ENCODE measurements at regions not wholly inside any gene's neighbourhood (a gene's known extent, or its start where the extent isn't known, plus 50 kb on each side); places are given as distances from the start of the nearest gene placed in this dataset.

DNA sequence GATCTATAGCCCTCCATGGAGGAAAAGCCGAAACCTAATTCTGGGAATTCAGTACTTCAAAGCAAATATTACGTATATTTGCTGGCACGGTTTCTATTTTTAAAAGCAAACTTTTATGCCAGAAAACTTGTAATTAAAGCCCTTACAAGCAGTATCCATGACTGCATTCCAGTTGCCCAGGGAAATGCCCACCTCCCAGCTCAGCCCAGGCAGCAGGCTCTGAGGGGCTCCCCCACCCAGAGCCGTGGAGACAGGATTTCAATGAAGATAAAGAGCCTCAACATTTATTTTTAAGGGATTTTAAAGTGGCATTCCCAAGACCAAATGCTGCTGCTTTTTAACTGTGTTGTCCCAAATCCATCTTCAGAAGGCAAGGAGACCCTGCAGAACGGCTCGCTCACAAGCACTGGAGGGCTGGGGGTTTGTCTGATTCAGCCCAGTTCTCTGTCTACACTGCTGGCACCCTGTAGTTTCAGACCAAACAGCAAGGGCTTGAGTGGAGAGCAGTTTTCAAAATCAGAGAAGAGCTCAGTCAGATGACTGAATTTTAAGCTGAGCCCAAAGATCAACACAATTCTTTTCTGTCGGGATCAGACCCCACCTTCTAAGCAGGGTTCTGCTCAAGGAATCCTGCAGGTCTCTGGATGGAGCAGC, 105.1 kb downstream of the KCNF1 start:
- no peak for DNase-seq (ENCODE audit: low read depth)

DNA sequence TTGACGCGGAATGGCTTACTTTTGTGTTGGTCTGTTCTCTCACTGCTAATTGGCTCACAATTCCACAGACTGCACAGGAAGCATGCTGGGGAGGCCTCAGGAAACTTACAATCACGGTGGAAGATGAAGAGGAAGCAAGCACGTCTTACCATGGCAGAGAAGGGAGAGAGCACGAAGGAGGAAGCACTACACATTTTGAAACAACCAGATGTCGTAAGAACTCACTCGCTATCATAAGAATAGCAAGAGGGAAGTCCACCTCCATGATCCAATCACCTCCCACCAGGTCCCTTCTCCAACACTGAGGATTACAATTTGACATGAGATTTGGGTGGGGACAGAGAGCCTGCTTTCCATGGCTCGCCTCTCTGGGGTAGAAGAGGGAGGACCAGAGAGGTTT, 106.2 kb downstream of the KCNF1 start:
- no peak for DNase-seq (ENCODE audit: low read depth)

DNA sequence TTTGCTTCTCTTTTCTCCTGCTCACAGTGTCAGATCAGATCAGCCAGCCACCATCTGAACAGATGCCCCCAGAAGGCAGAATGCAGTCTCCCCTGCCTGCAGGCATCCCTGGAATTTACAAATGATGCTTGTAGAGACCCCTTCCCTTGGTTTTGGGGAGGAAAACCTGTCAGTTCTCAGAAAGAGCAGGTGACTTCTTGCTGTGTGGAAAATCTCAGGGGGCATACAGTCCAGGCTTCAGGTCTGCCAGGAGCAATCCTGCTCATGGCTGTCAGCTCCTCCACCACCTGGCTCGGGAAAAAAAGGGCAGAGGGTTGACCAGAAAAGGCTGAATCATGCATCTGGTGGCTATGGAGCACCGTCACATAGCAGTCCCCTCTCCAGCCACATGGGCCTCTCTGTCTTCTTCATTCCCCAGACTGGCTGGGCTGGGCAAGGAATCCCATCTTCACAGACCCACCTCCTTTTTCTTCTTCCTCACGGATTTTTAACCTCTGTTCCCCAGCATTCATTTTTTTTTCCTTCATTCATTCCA, 107.0 kb downstream of the KCNF1 start:
- DNase-seq (ENCODE audit: low read depth), result no peak

DNA sequence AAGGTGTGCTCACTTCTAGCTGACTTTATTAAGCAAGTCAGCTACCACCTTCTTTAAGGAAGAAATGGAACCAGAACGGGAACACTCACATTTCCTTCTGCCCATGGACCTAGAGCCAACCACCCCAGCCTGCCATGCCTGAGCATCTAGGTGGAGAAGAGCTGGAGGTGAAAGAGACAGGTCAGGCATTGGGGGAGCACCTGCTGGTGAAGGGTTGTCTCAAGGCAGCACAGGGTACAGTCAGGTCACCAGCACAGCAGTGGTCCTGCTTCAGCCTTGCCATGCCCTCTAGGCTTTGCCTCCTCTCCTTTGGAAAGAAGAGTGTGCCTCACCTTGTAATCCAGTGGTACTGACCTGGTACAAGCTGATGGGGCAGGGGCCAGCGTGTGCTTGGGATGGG, 107.9 kb downstream of the KCNF1 start:
- DNase-seq (ENCODE audit: low read depth), result no peak

DNA sequence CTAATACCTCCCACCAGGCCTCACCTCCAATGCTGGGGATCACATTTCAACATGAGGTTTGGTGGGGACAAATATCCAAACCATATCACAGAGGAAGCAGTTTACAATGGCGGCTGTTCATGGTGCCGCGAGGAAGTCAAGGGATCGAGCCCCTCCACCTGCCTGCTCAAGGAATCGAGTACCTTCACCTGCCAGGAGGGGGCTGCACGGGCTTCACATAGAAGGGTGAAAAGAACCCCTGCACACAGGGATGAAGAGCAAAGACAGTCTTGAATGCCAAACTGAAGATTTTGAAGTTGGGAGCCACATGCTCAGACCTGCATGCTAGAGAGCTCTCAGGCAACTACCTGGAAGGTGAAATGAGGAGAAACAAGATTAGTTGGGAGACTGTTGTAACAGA, 110.3 kb downstream of the KCNF1 start:
- no peak for DNase-seq (ENCODE audit: low read depth)

DNA sequence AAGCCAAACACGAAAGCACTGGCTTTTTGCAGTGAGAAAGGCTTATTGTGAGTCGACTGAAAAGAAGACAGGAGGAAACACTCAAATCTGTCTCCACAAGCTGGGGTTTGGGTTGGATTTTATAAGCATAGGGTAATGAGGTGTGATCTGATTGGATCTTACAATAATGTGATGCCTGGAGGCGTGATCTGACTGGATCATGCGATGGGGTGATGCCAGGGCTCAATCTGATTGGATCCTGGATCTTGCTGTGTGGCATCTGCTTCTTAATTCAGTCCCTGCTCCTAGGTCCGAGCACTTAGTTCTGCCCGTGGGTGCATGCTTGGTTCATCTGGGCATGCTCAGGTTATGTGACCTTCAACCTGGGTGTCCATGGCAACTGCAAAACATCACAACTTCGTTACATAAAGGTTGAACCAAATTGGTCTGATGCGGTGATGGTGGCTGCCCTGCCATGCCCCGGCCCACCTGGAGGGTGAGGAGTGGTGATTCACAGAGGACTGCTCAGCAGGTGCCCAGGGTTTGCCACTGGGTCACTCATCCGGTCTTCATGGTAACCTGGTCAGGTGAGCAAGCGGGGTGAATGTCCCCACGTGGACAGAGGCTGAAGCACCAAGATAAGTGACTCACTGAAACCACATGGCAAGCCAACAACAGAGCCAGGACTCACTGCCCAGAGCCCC, 111.0 kb downstream of the KCNF1 start:
- DNase-seq (ENCODE audit: low read depth), result no peak

DNA sequence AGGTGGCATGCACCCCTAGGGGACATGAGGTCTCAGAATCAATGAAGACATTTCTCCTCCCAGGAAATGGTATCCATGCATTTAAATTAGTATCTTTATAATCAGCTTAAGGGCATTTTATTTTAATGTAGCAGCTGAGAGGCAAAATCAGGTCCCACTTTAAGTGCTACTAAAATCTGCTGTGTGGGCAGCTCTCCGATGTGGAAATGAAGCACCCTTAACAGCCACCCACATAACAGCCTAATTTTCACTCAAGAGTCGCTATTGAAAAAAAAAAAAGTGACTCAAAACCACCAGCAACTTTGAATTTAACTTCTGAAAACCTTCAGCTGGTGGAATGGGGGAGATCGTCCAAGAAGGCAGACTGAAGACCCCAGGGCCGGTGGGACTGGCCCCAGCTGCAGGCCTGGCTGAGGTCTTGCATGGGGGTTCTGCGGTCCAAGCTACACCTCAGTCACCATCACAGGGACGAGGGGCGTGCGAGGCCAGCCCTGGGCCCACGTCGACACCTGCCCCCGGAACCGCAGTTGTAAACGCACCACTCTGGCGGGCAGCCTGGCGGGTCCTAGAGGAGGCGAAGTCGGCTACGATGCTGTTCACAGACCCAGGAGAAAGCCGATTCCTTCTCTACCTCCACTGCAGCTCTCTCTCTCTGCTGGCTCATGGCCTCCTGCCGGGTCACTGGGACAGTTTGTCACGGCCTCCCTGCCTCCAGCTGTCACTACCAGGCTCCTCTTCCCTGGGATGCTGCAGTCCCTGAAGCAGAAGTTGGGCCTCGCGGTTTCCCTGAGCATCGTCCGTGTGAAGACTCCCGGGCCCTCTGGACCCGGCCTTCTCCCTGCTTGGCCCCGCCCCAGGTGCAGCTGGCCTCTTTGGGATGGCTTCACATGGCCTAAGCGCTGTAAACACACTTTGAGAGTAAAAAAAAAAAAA, 111.9 kb downstream of the KCNF1 start:
- no peak for DNase-seq (ENCODE audit: low read depth)

DNA sequence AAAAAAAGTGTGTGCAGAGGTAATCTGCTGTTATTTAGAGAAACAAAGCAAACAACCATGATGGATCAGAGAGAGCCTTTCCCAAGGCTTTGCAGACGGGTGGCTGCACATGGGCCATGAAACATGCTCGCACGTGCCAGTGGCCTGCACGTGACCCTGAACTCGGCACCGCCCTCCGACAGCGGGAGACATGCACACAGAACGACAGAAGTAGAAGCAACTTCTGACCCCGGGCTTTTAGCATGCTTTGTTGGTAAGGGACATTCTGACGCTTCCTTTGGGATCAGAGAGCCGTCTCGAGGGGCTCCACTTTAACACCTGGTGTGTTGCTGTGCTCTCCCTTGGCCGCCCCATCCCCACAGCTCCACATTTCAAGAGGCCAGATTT, 112.5 kb downstream of the KCNF1 start:
- no peak for DNase-seq (ENCODE audit: low read depth)

DNA sequence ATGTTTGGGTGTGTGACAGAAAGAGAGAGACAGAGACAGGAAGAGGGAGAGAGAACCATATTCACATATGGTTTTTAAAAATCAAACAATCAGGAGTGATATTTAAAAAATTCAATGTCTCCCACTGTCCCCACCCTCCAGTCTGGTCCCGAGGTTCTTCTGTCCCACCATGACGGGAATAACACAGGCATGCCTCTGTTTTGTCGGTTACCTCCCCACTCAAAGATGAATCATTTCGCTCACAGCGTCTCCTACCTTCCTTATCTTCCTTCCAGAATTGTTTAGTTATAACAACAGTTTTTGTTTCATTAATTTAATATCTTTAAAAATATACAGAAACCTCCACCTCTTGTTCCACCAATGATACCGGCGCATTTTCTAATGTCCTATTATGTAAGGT, 113.0 kb downstream of the KCNF1 start:
- no peak for DNase-seq (ENCODE audit: low read depth)

DNA sequence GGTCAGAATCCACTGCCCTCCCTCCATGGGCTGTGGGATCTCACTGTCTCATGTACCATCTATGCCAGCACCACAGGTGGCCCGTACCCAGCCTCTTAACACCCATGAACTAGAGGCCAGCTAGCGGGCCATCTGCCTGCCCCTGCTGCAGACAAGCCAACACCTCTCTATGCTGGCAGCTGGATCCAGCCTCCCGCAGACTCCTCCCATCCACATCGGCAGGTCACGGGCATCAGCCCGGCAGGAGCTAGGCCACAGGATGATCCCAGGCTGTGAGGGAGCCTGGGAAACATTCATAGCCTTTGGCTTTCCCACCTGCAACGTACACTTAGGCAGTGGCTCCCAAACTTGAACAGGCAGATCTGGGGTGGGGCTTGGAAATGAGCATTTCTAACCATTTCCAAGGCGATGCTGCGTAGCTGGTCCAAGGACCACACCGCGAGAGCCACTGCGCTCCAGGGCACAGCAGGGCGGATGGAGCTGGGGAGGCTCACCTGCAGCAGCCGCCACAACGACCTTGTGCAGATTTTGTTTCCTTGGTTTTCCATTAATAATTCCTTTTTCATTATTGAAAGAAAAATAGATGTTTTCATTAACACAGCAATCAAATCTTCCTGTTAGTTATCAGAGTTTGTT, 114.7 kb downstream of the KCNF1 start:
- no peak for DNase-seq (ENCODE audit: low read depth)

DNA sequence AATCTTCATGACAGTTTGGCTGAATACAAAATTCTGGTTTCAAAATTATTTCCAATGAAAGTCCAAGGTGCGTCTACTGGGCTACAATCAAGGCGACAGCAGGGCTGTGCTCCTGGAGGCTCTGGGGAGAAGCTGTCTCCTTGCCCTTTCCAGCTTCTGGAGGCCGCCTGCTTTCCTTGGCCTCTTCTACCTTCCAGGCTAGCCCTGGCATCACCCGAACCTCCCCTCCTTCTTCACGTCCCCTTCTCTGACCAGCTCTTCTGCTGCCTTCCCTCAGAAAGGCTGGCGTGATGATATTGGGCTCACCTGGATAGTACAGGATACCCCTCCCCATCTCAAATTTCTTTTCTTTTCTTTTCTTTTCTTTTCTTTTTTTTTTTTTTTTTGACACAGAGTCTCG, 115.5 kb downstream of the KCNF1 start:
- DNase-seq (ENCODE audit: low read depth), result no peak

DNA sequence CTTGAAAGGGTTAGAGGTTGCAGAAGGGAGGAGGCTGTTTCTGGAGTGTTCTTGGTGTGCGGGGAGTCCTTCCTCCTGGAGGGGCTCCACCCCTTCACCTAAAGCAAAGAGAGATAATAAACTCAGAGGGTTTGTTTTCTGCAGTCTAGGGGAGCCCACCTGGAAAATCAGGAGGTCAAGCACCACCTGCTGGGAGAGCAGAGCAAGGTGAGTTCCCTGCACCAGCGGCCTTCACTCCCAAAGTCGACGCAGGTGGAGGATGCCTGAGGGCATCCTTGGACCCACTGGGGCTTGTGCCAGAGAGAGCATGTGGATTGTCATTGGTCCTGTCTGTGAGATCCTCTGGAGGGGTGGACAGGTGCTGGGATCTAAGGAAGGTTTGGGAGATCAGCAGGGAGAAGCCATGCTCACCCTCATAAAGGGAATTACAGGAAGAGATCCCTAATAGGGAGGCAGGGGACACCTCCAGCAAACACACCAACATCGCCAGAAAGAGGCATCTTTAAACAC, 116.7 kb downstream of the KCNF1 start:
- no peak for DNase-seq (ENCODE audit: low read depth)

DNA sequence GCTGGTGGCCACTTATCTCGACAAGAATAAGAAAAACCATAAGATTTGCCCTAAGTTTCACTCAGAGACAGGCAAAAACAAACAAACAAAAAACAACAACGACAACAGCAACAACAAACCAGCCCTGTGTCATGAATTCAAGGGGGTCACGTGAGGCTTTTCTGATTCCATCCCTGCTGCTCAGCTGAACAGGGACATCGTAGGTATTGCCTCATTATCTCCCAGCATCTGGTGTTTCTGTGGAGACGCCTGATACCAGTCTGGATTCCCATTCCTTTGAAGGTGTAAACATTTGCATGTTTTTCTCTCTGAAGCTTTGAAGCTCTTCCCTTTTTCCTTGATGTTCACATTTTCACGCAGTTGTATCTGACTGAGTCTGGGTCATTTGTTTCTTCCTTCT, 117.4 kb downstream of the KCNF1 start:
- no peak for DNase-seq (ENCODE audit: low read depth)

DNA sequence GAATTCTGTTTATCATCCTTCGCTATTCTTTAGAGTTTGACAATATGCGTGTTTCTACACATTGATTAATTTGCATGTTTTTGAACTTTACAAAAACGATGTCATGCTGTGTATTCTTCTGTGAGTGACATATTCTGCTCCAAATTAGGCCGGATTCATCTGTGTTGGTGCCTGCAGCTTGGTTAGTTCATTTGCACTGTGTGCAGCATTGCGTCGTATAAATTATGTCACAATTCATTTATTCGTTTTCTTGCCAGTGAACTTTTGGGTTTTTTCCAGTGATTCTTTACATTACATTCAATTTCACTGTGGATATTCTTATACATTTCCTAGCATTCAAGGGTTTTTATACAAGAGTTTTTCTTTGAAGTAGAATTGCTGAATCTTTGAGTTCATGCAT, 118.3 kb downstream of the KCNF1 start:
- no peak for DNase-seq (ENCODE audit: low read depth)

DNA sequence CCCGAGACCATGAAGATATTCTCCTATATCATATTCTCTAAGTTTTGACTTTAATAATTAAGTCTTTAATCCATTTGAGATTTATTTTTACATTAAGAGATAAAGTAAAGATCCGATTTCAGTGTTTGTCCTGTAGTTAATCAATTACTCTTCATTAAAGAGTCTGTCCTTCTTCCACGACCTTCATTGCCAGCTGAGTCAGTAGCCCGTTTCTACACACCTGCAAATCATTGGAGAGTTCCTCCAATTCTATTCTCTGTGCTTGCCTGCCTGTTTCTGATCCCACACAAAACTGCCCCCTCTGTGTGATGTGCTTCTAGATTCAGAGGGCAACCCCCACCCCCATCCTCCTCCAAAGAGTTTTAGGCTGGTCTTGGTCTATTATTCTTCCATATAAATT, 119.2 kb downstream of the KCNF1 start:
- no peak for DNase-seq (ENCODE audit: low read depth)

DNA sequence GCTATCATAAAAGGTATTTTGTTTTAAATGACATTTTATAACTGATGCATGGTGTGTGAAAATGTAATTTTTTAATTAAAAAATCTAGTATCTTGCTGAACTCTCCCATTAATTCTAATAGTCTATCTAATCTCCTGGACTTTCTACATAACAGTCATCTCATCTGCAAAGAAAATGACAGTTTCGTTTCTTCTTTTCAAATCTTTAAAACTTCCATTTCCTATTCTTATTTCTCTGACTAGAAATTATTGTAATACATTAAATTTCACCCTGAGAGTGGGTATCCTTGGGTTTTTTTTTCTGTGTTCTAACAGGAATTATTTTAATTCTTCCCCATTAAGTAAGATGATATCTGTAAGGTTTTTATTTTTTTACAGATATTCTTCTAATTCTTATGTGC, 120.1 kb downstream of the KCNF1 start:
- DNase-seq (ENCODE audit: low read depth), result no peak

DNA sequence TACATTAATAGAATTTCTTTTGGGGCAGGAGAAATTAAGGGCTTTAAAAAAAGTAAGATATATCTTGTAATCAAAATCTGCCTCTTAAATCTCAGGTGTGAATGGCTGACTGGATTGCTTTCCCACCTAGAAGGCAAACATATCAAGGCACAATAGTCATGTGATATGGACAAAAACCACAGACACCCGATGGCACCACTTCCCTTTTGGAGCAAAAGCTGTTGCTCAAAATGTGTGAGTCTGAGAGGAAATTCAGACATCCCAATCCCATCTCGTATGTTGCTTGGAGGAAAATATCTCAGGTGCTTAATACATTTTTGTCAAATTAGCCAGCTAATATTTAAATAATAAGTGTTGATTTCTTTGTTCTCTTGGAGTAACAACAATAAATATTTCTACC, 120.7 kb downstream of the KCNF1 start:
- no peak for DNase-seq (ENCODE audit: low read depth)

DNA sequence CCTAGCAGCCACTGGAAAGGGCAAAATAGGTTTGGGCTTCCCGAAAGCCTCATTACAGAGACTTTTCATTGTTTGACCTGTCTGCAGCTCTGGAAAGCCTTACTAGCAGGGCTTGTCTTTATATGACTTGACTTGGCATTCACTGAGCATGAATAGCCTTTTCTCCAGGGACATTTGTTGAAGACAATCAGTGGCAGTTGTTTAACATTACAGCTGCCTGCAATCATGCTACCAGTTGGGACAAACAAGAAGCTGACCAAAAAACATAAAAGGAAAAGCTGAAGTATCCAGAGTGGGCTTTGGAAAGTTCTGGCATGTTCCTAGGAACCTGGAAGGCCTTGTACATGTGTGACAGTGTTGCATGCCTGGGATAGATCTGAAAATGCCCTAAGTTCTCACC, 121.4 kb downstream of the KCNF1 start:
- DNase-seq (ENCODE audit: low read depth), result no peak

DNA sequence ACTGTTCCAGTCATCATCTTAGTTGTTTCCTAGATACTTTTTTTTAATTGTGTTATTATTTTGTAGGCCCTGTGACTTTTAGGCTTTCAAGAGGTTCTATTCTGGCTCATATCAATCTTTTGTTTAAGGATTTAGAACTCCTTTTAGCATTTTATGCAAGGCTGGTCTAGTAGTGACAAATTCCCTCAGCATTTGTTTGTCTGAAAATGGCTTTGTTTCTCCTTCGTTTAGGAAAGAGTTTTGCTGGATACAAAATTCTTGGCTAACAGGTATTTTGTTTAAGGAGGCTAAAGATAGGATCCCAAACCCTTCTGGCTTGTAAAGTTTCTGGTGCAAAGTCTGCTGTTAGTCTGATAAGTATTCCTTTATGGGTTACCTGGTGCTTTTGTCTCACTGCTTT, 116.6 kb upstream of the SLC66A3 start:
- no peak for DNase-seq (ENCODE audit: low read depth)

DNA sequence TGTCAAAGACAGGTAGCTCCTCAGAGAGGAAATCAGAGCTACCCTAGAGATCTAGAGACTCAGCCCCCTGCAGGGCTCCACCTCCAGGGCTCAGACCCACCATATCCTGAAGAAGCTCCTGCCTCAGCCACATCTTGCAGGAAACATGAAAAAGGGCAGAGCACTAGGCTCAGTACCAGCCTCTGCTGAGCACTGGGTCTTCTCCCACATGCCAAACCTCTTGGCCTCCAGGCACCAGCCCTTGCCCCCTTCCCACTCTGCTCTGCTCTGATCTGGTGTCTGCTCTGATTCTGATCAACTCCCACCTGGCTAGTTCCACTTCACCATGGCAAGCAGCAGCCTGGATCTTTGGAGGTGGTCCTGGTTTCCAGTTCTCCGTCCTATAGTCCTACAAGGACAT, 114.3 kb upstream of the SLC66A3 start:
- no peak for DNase-seq (ENCODE audit: low read depth)

DNA sequence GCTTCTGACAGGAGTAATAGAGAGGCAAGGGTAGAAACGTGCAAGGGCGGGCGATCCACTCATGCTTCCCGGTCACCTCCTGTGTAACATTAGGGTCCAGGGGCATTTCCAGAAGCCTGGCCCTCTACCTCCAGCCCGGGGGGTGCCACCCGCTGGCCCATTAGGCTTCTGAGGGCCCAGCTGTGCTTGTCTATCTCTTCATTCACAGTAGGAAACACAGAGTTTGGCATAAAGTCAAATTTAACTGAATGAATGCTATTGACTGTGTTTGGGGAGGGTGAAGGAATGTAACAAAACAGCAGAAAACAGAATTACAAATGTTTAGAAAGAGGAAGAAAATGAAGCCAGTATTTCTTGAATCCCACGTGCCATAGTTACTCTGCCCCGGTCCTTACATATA, 112.4 kb upstream of the SLC66A3 start:
- no peak for DNase-seq (ENCODE audit: low read depth)

DNA sequence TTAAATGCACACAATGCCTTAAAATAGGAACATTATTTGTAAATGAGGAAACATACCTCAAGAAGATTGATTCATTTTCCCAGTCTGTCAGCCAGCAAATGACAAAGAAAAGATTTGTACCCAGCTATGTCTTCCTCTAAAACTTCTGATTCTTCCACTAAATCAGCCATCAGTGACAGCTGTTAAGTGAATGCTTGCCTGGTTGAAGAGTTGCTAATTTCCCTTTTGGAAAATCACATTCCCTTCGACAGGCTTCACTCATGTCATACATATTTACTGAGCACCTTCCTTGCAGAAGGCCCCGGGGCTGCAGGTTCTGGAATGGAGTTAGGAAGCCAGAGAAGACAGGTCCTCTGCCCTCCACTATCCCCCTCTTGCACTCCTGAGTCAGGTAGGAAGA, 112.0 kb upstream of the SLC66A3 start:
- DNase-seq (ENCODE audit: low read depth), result no peak

All from T follicular helper cell (primary cell).